Esophagus muscularis mucosa (tissue), 4 donors: ENCODE measurements at regions not wholly inside any gene's neighbourhood (a gene's known extent, or its start where the extent isn't known, plus 50 kb on each side); places are given as distances from the start of the nearest gene placed in this dataset.
"Not testable (repeated sequence)": the region's sequence is repeated elsewhere in the genome, so short reads cannot be mapped to it uniquely, and the experiment has no call there.

Experiments
- DNase-seq: peaks from one replicate; pipeline ENCODE4 v3.0.0-alpha.2; 2017; ENCODE audit errors: extremely low spot score
- H3K27ac ChIP-seq, 4 donors: fragments of 200-600 bp; sonication (generic); replicated peaks in 1 of 4; 1 replicate in 3 of 4; 2 replicates in 1 of 4; pipeline ENCODE4 v1.5.1; 2016 to 2019; ENCODE audit warnings: mild to moderate bottlenecking in 1 of 4
- H3K27me3 ChIP-seq, 4 donors: fragments of 200-600 bp; sonication (generic); one replicate each; pipeline versions ENCODE4 v1.5.1 to v1.6.0; 2016 to 2019
- H3K36me3 ChIP-seq, 4 donors: fragments of 200-600 bp; sonication (generic); one replicate each; pipeline ENCODE4 v1.5.1; 2016 to 2019
- H3K4me1 ChIP-seq, 4 donors: fragments of 200-600 bp; sonication (generic); one replicate each; pipeline ENCODE4 v1.5.1; 2016 to 2019
- H3K4me3 ChIP-seq, 4 donors: fragments of 200-600 bp; sonication (generic); 1 replicate in 2 of 4; 2 replicates in 2 of 4; pipeline ENCODE4 v1.5.1; 2016 to 2019; ENCODE audit warnings: mild to moderate bottlenecking in 4 of 4, moderate library complexity in 1 of 4
- H3K9me3 ChIP-seq, 4 donors: fragments of 200-600 bp; sonication (generic); 1 replicate in 3 of 4; 2 replicates in 1 of 4; pipeline ENCODE4 v1.5.1; 2016 to 2019
- CTCF ChIP-seq, 3 experiments: fragments of 200-600 bp in 2 of 3; fragments of 450-650 bp in 1 of 3; sonication (generic) in 2 of 3; IDR thresholded peaks; one replicate each; pipeline ENCODE4 v1.5.1; 2017 to 2019; ENCODE audit warnings: antibody characterized with exemption in 3 of 3, mild to moderate bottlenecking in 2 of 3, moderate library complexity in 1 of 3
- EP300 ChIP-seq: sonication (generic); formaldehyde crosslinking; IDR thresholded peaks from one replicate; pipeline ENCODE4 v1.6.1; 2017; ENCODE audit warnings: antibody characterized with exemption
- POLR2A ChIP-seq: fragments of 450-650 bp; IDR thresholded peaks from one replicate; pipeline ENCODE4 v1.6.1; 2017; ENCODE audit warnings: antibody characterized with exemption, moderate library complexity, mild to moderate bottlenecking, low read depth
- POLR2AphosphoS5 ChIP-seq, 2 donors: sonication (generic); formaldehyde crosslinking; IDR thresholded peaks; one replicate each; pipeline ENCODE4 v1.6.1; 2017; ENCODE audit warnings: antibody characterized with exemption in 2 of 2
- WGBS: methylation state at CpG from one replicate; pipeline ENCODE4 v1.1.5; 2018; 5-methylcytosine and 5-hydroxymethylcytosine counted together
- intact Hi-C: fragments of 100-400 bp; cut with DNase I; formaldehyde crosslinking; loops from one replicate; pipeline ENCODE4 v1.15.1; 2023

- TF ChIP-seq CTCF (IDR thresholded peaks at IDR 0.05): no peak
- no peak for TF ChIP-seq EP300
- DNase-seq: no peak
- 74% methylated on average over 2 of the region's 2 CpGs for WGBS
- Histone ChIP-seq H3K27ac (no peak overlapping the region), H3K9me3 (no peaks in the 10 kb centered on the region), H3K36me3 (no peaks in the 10 kb centered on the region), H3K4me1 (no peaks in the 10 kb centered on the region), H3K27me3 (no peaks in the 10 kb centered on the region), H3K4me3 (no peak overlapping the region)
- intact Hi-C loops: no loop called here
Observed at GRCh38 chr3:102348904-102349303, 85.9 kb upstream of the ZPLD1 start.

- WGBS: 67% methylated on average over 4 of the region's 4 CpGs
- Histone ChIP-seq H3K9me3 (no peaks in the 10 kb centered on the region), H3K27ac (no peak overlapping the region), H3K27me3 (no peaks in the 10 kb centered on the region), H3K4me3 (no peak overlapping the region), H3K36me3 (no peaks in the 10 kb centered on the region), H3K4me1 (no peaks in the 10 kb centered on the region)
- no peak for TF ChIP-seq POLR2A
- no peak for TF ChIP-seq EP300
- no peak for TF ChIP-seq CTCF (IDR thresholded peaks at IDR 0.05)
- no peak for TF ChIP-seq POLR2AphosphoS5 (IDR thresholded peaks at IDR 0.05)
- DNase-seq: no peak
- intact Hi-C loops: no loop called here
Observed at GRCh38 chr3:102353148-102353547, 81.7 kb upstream of the ZPLD1 start.

- Histone ChIP-seq H3K27me3 (no peaks in the 10 kb centered on the region), H3K4me1 (no peaks in the 10 kb centered on the region), H3K27ac (no peak overlapping the region), H3K9me3 (no peaks in the 10 kb centered on the region), H3K4me3 (no peak overlapping the region), H3K36me3 (no peaks in the 10 kb centered on the region)
- no peak for DNase-seq
- 82% methylated on average over 1 of the region's 1 CpG for WGBS
- intact Hi-C loops: no loop called here
- TF ChIP-seq POLR2A (no peak), EP300 (no peak), CTCF (IDR thresholded peaks at IDR 0.05) (no peak), POLR2AphosphoS5 (IDR thresholded peaks at IDR 0.05) (no peak)
Observed at GRCh38 chr3:102353805-102354204, 81.0 kb upstream of the ZPLD1 start.

- intact Hi-C loops: no loop called here
- H3K36me3 ChIP-seq: no peaks in the 10 kb centered on the region
- TF ChIP-seq EP300 (no peak), POLR2AphosphoS5 (IDR thresholded peaks at IDR 0.05) (no peak), CTCF (IDR thresholded peaks at IDR 0.05) (no peak), POLR2A (no peak)
- no peak for DNase-seq
- H3K4me1 ChIP-seq: no peaks in the 10 kb centered on the region
- no peaks in the 10 kb centered on the region for H3K9me3 ChIP-seq
- H3K27me3 ChIP-seq: no peaks in the 10 kb centered on the region
- H3K27ac ChIP-seq: no peak overlapping the region
- no peak overlapping the region for H3K4me3 ChIP-seq
Observed at GRCh38 chr3:102354818-102355515, 79.8 kb upstream of the ZPLD1 start.

GRCh38 chr3:102356506-102356905 lies 78.3 kb upstream of the ZPLD1 start:
- Histone ChIP-seq H3K9me3 (no peaks in the 10 kb centered on the region), H3K27me3 (no peaks in the 10 kb centered on the region), H3K36me3 (no peaks in the 10 kb centered on the region), H3K27ac (no peak overlapping the region), H3K4me1 (peaks cover 0 to 3% (median 0%) of the 10 kb centered on the region in 4 donors), H3K4me3 (no peak overlapping the region)
- intact Hi-C loops: no loop called here
- DNase-seq: no peak
- 89% methylated on average over 2 of the region's 2 CpGs for WGBS
- no peak for TF ChIP-seq EP300
- no peak for TF ChIP-seq POLR2AphosphoS5 (IDR thresholded peaks at IDR 0.05)
- no peak for TF ChIP-seq CTCF (IDR thresholded peaks at IDR 0.05)
- no peak for TF ChIP-seq POLR2A

- H3K27me3 ChIP-seq, H3K4me3 ChIP-seq, H3K27ac ChIP-seq, H3K4me1 ChIP-seq, H3K9me3 ChIP-seq, intact Hi-C loops, DNase-seq, H3K36me3 ChIP-seq: not testable (repeated sequence)
- 79% methylated on average over 9 of the region's 9 CpGs for WGBS
Observed at GRCh38 chr3:102357313-102357712, 77.5 kb upstream of the ZPLD1 start.
